ENCODE measurements at regions not wholly inside any gene's neighbourhood (a gene's known extent, or its start where the extent isn't known, plus 50 kb on each side); places are given as distances from the start of the nearest gene placed in this dataset.

GRCh38 chr18:52216666-52217065, 123.3 kb upstream of the DCC start:
- TF ChIP-seq CTCF (conservative IDR thresholded peaks at IDR 0.05; ENCODE audit: low read depth, low read length) (no peak), EZH2 (IDR thresholded peaks at IDR 0.05; ENCODE audit: borderline replicate concordance, low read depth, low read length, poor library complexity, severe bottlenecking) (no peak)

Data from A673 (cell line).